ENCODE measurements at regions not wholly inside any gene's neighbourhood (a gene's known extent, or its start where the extent isn't known, plus 50 kb on each side); places are given as distances from the start of the nearest gene placed in this dataset.
A peak's percentile ranks its signal among the peaks of the same experiment; 100 is the strongest.

GRCh38 chr9:81474792-81475191 is 214.6 kb downstream of the TLE1 start:
- Mint-ChIP-seq H3K36me3 (ENCODE audit: insufficient read depth) (no peaks in the 10 kb centered on the region), H3K4me3 (ENCODE audit: low read depth) (no peak overlapping the region), H3K9me3 (ENCODE audit: low read depth) (peaks cover 3% of the 10 kb centered on the region), H3K27me3 (peaks cover 7% of the 10 kb centered on the region), H3K4me1 (ENCODE audit: low read depth) (peaks cover 2% of the 10 kb centered on the region), H3K27ac (peak overlapping the region; percentile 30)
- TF ChIP-seq, protein P1, sequence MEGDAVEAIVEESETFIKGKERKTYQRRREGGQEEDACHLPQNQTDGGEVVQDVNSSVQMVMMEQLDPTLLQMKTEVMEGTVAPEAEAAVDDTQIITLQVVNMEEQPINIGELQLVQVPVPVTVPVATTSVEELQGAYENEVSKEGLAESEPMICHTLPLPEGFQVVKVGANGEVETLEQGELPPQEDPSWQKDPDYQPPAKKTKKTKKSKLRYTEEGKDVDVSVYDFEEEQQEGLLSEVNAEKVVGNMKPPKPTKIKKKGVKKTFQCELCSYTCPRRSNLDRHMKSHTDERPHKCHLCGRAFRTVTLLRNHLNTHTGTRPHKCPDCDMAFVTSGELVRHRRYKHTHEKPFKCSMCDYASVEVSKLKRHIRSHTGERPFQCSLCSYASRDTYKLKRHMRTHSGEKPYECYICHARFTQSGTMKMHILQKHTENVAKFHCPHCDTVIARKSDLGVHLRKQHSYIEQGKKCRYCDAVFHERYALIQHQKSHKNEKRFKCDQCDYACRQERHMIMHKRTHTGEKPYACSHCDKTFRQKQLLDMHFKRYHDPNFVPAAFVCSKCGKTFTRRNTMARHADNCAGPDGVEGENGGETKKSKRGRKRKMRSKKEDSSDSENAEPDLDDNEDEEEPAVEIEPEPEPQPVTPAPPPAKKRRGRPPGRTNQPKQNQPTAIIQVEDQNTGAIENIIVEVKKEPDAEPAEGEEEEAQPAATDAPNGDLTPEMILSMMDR (IDR thresholded peaks at IDR 0.05; ENCODE audit: unreplicated experiment) = no peak
- no peak for DNase-seq (ENCODE audit: low spot score, unreplicated experiment)

GRCh38 chr9:81474125-81474524 is 215.2 kb downstream of the TLE1 start:
- no peak overlapping the region for H3K4me3 Mint-ChIP-seq (ENCODE audit: low read depth)
- no peaks in the 10 kb centered on the region for H3K36me3 Mint-ChIP-seq (ENCODE audit: insufficient read depth)

DNA sequence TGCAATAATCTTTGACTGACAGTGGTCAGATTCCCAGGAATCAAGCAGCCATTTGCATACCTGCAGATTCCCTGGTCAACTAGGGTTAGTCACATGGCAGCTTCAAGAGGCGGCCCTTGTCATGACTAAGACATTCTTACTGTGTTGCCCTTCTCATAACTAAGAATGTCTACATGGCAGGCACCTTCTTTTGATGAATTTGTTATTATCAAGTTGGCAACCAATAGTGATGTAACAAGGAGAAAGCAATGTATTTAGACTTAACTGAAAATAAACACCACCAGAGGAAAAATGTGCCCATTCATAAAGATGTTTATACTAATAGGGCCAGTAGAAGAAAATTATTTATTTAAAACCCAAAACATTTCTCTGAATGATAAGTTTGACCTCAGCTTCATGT is 215.6 kb downstream of the TLE1 start:
- TF ChIP-seq, protein P1 (IDR thresholded peaks at IDR 0.05; ENCODE audit: unreplicated experiment) = no peak
- no peak for DNase-seq (ENCODE audit: low spot score, unreplicated experiment)
- H3K9me3 Mint-ChIP-seq (ENCODE audit: low read depth) = peaks cover 3% of the 10 kb centered on the region
- peaks cover 2% of the 10 kb centered on the region for H3K4me1 Mint-ChIP-seq (ENCODE audit: low read depth)
- H3K36me3 Mint-ChIP-seq (ENCODE audit: insufficient read depth) = no peaks in the 10 kb centered on the region
- H3K4me3 Mint-ChIP-seq (ENCODE audit: low read depth) = no peak overlapping the region
- H3K27me3 Mint-ChIP-seq = peaks cover 7% of the 10 kb centered on the region
- H3K27ac Mint-ChIP-seq = no peak overlapping the region

More at GRCh38 chr9:81474125-81474524, 215.2 kb downstream of the TLE1 start:
- no peak overlapping the region for H3K27ac Mint-ChIP-seq
- no peak for DNase-seq (ENCODE audit: low spot score, unreplicated experiment)
- TF ChIP-seq, protein P1 (IDR thresholded peaks at IDR 0.05; ENCODE audit: unreplicated experiment) = no peak
- peaks cover 3% of the 10 kb centered on the region for H3K9me3 Mint-ChIP-seq (ENCODE audit: low read depth)
- H3K4me1 Mint-ChIP-seq (ENCODE audit: low read depth) = peaks cover 2% of the 10 kb centered on the region
- peaks cover 7% of the 10 kb centered on the region for H3K27me3 Mint-ChIP-seq

- peaks cover 2% of the 10 kb centered on the region for H3K4me1 Mint-ChIP-seq (ENCODE audit: low read depth)
- TF ChIP-seq, protein P1 (IDR thresholded peaks at IDR 0.05; ENCODE audit: unreplicated experiment) = no peak
- no peaks in the 10 kb centered on the region for H3K36me3 Mint-ChIP-seq (ENCODE audit: insufficient read depth)
- no peak overlapping the region for H3K4me3 Mint-ChIP-seq (ENCODE audit: low read depth)
- DNase-seq (ENCODE audit: low spot score, unreplicated experiment) = no peak
- peaks cover 3% of the 10 kb centered on the region for H3K9me3 Mint-ChIP-seq (ENCODE audit: low read depth)
- H3K27ac Mint-ChIP-seq = no peak overlapping the region
- peaks cover 7% of the 10 kb centered on the region for H3K27me3 Mint-ChIP-seq
Observed at GRCh38 chr9:81473206-81473605, 216.1 kb downstream of the TLE1 start.

DNA sequence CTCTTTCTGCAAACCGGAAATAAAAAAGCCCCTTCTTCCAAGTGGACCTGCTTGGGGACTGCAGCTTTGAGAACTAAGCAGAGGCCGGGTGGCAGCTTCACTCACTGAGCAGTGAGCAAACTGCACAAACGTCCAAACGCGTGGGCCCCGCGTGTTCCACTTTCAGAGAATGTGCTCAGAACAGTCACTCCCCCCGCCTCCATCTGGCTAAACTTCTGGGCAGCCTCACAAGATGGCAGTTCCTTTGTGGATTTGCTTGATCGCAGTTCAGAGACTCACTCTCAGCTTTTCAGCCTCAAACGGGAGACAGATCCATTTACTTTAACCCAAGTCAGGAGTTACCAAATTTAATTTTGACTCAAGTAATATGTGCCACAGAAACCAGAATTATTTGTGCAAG is 216.6 kb downstream of the TLE1 start:
- Mint-ChIP-seq H3K4me3 (ENCODE audit: low read depth) (no peak overlapping the region), H3K9me3 (ENCODE audit: low read depth) (peaks cover 3% of the 10 kb centered on the region), H3K4me1 (ENCODE audit: low read depth) (peaks cover 2% of the 10 kb centered on the region), H3K27ac (no peak overlapping the region), H3K27me3 (peaks cover 7% of the 10 kb centered on the region), H3K36me3 (ENCODE audit: insufficient read depth) (no peaks in the 10 kb centered on the region)
- DNase-seq (ENCODE audit: low spot score, unreplicated experiment) = no peak
- TF ChIP-seq, protein P1 (IDR thresholded peaks at IDR 0.05; ENCODE audit: unreplicated experiment) = no peak

All from progenitor cell of endocrine pancreas (in vitro differentiated cells).